HUDEP-2 (cell line): ENCODE measurements at regions not wholly inside any gene's neighbourhood (a gene's known extent, or its start where the extent isn't known, plus 50 kb on each side); places are given as distances from the start of the nearest gene placed in this dataset.
A peak's percentile ranks its signal among the peaks of the same experiment; 100 is the strongest.

Experiments
- DNase-seq, 76 experiments: peaks; one replicate each; lab custom pipeline; 2025; ENCODE audit not compliant: unreplicated experiment in 76 of 76; lab: John Stamatoyannopoulos, UW

DNA sequence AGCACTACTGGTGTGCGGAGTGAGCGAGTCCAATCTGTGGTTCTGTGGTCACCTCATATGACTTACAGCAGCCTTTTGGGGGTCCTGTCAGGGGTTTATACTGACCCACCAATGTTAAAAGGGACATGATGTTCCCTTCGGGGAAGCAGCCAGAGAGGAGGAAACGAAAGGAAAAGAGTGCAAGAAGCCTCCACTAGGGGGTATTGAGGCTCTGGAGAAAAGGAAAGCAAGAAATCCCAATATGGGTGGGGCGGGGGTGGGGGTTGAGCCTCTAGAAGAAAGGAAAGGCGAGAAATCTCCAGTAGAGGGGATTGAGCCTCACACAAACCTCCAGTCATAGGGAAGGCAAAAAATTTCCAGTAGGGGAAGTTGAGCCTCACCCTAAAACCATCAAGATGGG, 249.3 kb upstream of the ECI2 start:
- no peak for DNase-seq

DNA sequence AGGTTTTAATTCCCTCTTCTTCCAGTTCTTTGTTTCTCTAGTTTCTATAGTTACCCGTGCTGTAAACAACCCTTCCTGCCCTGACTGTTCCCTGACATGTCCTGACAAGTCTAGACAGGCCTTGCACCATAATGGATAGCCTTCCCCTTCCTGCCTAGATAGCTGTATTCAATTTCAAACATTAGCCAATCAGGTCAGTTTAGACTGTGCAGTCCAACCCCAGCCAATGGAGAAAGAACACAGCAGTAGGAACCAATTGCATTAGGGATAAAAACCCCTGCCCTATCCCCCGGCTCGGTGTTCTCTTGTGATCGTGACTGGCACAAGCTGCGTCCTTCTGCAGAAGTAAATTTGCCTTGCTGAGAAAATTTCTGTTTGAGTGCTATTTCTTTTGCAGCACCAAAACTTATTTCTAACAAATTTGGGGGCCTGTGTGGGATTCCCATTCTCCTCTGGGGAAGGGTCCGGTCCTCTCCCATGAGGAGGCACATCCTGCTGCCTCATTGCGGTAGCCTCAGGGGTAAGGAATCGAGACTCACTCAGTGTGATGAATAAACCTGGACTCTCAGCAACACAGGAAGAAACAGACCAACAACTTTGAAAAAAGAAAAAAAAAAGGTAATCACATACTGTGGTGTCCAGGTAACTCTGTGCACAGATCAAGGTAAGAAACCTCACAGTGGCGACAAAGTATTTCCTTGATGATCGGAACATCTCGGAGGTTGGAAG, 248.7 kb upstream of the ECI2 start:
- no peak for DNase-seq

DNA sequence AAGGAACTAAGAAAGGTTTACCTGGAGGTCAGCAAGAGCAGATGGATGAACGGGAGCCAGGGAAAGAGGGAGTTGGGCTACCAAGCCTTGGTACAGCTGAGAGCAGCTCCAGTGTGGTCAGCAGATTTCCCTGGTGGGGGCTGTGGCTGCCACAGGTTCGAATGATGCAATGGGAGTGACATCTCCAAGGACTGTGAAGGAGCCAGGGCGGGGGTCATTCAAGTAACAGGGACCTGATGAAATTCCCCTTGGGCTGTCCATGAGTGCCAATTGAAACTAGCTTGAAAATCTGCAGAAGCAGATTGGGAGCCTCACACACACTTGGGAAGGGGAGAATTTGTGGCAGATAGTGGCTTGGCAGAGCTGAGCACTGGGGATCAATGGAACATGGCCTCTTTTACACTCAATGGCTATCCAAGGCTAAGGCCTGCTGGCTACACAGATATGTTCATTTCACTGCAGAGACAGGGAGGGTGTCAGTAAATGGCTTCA, 247.0 kb upstream of the ECI2 start:
- no peak for DNase-seq

DNA sequence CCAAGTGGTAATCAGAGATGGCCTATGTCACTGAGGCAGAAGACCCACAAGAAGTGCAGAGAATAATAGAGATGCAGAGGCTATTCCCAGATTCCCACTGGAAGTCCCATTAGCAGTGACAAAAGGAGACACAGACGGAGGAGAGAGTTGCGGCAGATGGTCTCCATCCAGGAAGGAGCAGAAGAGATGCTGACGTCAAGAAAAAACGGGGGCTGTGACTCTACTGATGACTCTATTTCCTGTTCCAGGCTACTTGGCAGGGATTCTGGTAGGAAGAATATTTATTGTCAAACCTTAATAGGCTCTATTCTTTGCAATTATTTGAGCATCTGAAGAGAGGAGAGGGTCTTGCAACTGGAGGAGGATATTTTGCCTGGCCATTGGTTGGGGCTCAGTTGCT, 246.0 kb upstream of the ECI2 start:
- no peak for DNase-seq

DNA sequence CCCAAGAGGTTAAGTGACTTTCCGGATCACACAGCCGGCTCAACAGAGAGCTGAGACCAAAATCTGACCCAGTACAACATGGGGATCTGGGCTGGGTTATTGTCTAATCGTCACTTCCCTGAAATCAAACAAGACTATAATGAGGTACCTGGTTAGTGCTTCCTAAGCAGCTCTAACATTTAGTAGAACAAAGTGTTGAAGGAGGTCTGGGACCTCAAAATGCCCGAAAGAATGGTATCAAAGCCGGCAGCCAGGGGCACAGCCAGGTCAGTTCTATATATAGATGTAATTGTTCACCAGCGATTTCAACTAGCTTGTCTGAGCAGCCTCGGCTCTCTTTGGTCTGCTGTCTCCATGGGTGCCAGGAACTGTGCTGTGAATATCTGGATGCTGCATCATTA, 245.5 kb upstream of the ECI2 start:
- DNase-seq = no peak

DNA sequence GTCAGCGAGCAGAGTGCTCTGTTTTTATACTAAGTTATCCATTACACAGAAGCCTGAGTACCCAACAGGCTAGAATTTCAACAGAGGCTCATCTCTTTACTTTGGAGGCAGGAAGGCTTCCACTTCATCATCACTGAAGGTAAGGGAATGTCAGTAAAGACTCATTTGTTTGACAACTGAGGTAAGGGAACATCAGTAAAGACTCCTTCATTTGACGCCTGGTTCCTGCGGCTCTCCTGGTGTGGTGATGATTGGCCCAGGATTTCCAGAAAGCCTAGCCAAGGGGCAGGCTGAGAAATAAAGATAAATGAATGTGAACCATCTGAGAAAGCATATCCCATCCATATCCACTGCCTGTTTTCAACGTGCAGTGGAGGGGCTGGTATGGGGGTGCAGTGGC, 244.6 kb upstream of the ECI2 start:
- no peak for DNase-seq

DNA sequence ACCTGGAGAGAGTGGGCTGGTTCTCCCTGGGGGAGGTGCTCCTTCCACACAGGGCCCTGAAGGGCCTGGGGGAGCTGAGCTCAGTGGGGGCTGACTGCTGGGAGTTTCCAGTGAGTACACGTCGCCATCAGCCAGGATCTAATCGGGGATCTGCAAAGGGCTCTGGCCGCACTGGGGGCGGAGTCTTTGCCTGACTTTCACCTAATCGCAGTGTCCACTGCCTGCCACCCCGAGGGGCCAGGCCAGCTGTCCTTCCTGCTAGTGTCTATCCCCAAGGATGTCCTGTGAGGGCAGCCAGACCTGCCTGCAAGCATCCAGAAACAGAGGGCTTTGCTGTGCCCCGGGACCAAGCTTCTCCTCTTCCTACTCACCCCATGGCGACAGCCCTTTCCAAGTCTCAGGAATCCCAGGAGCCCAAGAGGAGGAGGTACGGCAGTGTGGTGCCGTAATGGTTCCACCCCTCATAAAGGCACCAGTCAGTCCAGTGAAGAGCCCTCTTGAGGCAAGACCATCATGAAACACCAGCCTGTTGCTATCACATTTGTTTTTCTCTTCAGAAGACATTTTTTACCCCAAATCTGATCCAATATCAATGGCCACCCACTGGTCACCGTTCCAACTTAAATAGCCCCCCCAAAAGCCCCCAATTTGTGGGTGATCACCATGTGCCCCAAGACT, 243.1 kb upstream of the ECI2 start:
- DNase-seq = no peak

DNA sequence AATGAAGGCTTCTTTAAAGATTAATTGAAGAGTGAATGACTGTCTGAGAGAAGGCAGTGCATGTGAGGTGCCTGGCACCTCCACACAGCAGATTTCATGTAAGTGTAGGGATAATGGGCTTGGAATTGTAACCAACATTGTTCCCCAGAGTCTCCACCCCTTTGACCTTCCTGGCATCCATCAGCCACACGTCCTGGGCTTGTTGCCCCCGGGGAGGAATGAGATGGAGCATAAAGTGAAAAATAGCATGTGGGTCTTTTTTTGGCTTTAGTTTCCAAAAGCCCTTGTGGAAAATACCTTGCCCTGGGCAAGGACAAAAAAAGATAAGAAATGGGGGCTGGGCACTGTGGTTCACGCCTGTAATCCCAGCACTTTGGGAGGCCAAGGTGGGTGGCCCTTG, 242.2 kb upstream of the ECI2 start:
- DNase-seq = no peak

DNA sequence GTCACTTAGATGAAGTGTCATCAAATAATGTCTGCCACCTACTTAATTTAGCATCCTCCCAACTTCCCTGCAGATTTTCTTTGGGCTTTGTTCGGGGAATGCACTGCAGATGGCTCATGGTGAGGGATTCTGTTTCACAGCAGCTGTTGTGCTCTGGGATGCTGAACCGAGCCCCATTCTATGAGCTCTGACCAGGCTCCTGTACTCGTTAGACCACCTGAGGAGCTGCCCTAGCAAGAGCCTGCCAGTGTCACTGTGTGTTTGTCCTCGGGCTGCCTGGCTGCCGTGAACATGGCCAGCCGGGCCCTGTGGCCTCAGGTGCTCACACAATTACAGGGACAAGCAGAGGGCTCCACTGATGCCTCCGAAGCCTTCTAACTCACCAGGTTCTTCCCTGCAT, 238.8 kb upstream of the ECI2 start:
- no peak for DNase-seq

DNA sequence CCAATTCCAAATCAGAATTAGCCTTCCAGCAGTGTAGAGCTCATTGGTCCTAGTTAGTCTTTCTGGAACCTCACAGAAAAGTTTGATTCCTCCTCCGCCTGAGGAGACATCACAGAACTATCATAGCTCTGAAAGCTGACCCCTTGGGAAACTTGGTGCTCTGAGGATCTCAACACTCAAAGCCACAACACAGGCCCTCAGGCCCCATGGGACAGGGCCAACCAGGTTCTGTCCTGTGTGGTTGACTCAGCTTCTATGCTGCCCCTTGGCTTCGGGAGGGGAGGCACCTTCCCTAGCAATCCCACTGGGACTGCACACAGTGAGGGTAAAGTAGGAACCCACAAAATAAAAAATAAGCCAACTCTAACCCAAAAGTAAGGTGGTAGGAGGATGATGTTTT, 237.5 kb upstream of the ECI2 start:
- no peak for DNase-seq

DNA sequence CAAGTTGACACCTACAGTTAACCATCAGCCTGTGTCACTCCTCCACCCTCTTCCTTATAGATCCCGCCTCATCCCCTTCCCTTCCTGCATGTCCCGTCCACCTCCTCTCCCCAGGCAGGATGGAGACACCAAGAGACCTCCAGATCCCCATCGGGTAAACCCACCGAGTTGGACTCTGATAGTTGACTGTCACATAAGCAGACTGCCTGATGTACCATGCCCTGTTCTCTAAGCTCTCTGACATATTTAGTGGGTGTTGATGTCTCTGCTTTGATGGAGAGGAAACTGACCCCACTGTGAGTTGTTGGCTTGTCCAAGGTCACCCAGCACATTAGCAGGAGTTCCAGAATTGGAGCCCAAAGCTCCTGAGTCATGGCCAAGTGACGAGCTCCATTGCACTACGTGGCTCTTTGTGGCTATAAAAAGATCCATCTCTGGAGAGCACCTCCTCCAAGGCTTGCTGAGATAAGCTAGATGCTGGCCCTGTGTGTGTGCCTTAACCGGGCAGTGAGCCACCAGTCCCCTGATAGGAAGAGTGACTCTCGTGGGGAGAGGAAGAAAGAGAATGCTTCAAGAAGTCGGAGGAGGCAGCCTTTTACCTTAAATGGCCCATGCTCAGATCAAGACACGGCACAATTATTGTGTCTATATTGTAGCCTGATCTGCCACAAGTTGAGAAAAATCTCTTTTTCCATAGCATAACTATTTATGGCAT, 236.0 kb upstream of the ECI2 start:
- DNase-seq = peak in 20 of 76 experiments; percentile 12 to 72 (median 32)

DNA sequence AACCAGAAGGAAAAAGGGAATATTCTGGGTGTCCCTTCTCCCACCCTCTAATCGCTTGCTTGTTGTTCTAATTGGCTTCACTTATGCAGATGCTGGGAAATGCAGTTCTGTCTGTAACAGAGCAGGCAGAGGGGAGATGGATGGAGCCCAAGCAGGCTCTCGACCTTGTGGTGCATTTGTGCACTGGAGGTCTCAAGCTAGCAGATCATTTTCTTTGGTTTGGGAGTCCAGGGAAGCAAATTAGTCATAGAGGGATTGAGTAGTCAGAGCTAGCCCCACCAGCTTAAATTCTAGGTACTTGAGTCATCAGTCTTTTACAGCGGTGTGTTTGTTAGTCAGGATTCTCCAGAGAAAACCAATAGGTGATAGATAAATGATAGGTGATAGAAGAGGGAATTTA, 234.7 kb upstream of the ECI2 start:
- DNase-seq = no peak

DNA sequence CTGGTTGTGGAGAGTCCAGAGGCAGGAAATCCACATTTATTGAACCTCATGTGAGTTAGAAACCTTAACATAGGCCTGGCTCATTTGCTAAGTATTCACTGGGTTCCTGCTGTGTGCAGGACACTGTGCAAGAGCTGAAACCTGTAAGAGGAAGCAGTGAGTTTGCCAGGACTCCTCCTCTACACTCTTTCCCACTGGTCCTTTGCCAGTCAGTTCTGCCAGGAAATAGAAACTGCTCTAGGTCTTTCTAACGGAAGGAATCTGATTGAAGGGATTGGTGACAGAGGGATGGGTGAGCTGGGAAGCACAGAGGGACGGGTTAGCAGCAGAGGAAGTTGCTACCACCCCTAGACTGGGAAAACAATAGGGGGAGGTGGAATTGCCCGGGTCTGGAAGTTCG, 234.2 kb upstream of the ECI2 start:
- DNase-seq = no peak

DNA sequence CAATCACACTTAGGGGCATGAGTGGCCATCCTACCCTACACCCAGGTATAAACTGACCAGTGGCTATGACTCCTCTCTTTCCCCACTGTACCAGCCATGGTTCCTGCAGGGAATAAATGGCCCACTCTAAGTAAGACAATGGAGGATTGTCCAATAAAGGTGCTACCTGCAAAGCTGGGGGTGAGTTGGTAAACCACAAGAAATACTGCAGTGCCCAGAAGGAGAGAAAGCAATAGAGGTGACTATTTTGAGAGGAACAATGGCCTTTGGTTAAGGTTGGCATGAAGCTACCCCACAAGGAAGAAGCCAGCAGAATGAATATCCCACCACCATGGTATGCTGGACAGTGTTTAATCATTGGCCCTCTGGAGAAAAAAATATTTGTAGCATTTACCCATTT, 233.3 kb upstream of the ECI2 start:
- no peak for DNase-seq

DNA sequence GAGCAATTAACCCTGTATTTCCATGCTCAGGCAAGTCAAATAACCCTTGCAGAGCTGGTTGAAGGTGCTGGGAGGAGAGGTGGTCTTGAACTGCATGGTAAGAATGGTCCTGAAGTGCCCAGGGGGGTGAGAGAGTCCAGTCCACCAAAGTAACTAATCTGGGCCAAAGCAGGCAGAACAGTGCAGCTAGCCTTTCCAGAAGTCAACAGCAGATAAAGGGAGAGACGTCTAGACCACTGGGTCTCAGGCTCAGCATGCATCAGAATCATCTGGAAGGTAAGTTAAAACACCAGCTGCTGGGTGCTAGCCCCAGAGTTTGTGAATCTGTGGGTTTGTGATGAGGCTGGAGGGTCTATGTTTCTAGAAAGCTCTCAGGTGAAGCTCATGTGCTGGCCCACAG, 232.3 kb upstream of the ECI2 start:
- DNase-seq = no peak

DNA sequence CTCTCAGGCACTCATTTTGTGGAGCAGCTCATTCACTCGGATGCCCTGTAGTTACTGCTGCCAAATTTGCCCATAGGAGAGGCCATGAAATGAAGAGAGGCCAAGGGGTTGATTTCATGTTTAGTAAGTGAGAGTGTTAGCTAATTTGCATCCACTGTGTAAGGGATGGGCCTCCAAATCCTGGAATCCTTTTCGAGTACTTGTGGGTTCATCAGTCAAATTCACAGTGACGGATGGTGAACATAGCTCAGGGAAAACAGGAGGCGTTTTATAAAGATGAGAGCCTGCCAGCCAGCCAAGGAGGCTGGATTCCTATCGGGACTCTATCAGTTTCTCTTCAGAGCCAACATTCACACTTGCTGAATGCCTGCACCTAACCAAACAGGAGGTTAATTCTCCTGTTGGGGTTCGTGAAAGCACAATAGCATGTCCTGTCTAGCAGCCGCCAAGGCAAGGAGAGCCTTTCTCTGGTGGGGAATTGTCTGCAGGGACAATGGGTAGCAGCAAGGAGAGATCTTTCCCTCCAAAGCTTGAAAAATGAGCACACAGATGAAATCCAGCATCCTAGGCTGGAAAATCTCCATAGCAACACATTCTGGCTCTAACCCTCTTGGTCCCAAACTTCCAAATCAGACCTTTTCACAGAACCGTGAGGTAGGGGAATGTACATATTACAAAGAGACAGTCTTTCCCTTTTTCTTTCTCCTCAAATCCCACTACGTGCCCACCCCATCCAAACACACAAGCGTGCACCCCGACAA, 231.4 kb upstream of the ECI2 start:
- DNase-seq = no peak

DNA sequence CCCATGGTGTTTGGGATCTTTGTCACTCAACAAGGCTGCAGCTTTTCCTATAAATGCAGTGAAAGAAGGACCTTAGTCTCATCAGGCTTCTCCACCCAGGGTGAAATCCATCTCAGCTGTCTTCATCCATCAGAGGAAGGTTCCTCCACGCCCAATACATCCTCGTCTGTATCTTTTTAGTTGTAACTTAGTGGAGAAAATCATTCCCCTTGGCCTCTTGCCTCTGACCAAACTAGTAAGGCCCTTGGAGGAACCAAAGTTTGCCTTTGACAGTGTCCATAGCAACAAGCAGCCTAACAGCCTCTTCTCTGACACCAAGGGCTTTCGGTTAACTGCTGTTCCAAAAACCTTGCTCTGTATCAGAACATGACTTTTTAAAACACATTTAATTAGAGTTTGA, 230.3 kb upstream of the ECI2 start:
- no peak for DNase-seq

DNA sequence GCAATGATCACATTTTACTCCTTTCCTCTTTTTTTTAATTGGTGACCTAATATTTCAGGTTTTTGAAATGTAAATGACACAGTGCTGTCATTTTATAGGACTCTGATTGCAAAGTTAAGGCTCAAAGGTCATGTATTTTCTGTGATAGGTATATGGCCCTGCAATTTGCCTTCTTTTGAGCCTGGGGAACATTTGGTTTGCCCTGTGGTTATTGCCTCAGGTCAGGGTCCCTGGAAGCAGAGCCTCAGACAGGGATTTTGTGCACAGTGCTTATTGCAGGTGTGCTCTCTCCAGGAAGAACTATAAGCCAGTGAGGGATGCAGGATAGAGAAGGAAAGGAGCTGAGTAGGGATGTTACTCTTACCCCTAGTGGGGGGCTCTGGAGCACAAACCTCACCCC, 229.3 kb upstream of the ECI2 start:
- DNase-seq = no peak

DNA sequence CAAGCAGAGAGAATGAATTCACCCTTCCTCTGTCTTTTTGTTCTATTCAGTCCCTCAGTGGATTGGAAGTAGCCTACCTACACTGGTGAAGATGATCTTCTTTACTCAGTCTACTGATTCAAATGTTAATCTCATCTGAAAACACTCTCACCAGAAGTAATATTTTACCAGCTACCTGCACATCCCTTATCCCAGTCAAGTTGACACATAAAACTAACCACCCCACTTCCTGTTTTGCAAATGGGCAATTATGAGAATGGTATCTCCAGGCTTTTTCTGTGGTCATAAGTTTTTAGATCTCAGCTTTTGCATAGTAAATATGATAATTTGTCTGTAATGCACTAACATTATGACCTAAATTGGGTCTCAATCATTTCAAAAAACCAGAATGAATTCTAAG, 228.8 kb upstream of the ECI2 start:
- no peak for DNase-seq

DNA sequence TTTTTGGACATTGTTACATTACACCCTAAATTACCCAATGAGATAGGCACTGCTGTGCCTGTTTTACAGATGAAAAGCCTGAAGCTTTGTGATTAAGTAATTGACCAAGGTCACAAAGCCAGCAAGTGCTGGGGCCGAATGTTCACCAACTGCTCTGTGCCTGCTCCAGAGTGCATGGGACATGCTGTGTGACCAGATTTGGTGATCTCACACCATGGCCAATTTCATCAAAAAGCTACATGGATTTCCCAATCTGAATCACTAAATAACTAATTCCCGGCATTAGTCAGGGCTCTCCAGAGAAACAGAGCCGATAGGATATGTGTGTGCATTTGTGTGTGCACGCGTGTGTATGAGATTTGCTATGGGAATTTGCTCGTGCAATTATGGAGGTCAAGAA, 228.3 kb upstream of the ECI2 start:
- DNase-seq = no peak

DNA sequence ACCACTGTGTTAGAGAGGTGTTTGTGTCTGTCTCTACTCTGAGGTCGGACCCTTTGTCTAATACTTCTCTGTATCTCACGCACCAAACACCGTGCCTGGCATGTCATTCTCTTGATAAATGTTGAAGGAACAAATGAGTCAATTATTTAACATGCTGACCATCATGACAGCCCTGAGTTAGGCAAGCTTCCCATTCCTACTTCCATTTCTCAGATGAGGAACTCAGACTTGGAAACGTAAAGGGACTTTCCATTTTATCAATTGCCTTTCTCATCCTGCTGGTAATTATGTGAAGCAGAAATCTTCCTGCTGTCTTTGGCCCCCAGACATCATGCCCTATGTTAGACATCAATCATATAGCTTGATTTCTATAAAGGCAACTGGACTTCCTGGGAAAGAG, 227.0 kb upstream of the ECI2 start:
- no peak for DNase-seq
